Progenitor cell of endocrine pancreas (in vitro differentiated cells): ENCODE measurements at regions not wholly inside any gene's neighbourhood (a gene's known extent, or its start where the extent isn't known, plus 50 kb on each side); places are given as distances from the start of the nearest gene placed in this dataset.
"Not testable (repeated sequence)": the region's sequence is repeated elsewhere in the genome, so short reads cannot be mapped to it uniquely, and the experiment has no call there.

Experiments used
- DNase-seq: peaks from one replicate; pipeline ENCODE4 v3.0.0; 2021; ENCODE audit warnings: low spot score; ENCODE audit not compliant: unreplicated experiment
- H3K27ac Mint-ChIP-seq: 2 replicates; pipeline ENCODE4 v1.8.0; 2021; ENCODE audit warnings: mild to moderate bottlenecking, moderate library complexity, mixed read lengths
- H3K27me3 Mint-ChIP-seq: 2 replicates; pipeline ENCODE4 v1.8.0; 2021; ENCODE audit warnings: mixed read lengths
- H3K36me3 Mint-ChIP-seq: 2 replicates; pipeline ENCODE4 v1.8.0; 2022; ENCODE audit warnings: mixed read lengths; ENCODE audit not compliant: insufficient read depth
- H3K4me1 Mint-ChIP-seq: 2 replicates; pipeline ENCODE4 v1.8.0; 2021; ENCODE audit warnings: low read depth, mixed read lengths
- H3K4me3 Mint-ChIP-seq: 2 replicates; pipeline ENCODE4 v1.8.0; 2021; ENCODE audit warnings: low read depth, mild to moderate bottlenecking, moderate library complexity, mixed read lengths
- H3K9me3 Mint-ChIP-seq: 2 replicates; pipeline ENCODE4 v1.8.0; 2021; ENCODE audit warnings: low read depth, mixed read lengths
- CTCF ChIP-seq: fragments of 200-600 bp; sonication (generic); IDR thresholded peaks from one replicate; pipeline ENCODE4 v1.5.0; 2021; ENCODE audit warnings: antibody characterized with exemption, mild to moderate bottlenecking; ENCODE audit not compliant: unreplicated experiment

GRCh38 chr16:61421111-61421510, 615.1 kb downstream of the CDH8 start:
- Mint-ChIP-seq H3K9me3 (no peaks in the 10 kb centered on the region), H3K4me3 (no peak overlapping the region), H3K36me3 (no peaks in the 10 kb centered on the region), H3K4me1 (peaks cover 3% of the 10 kb centered on the region), H3K27ac (no peak overlapping the region), H3K27me3 (no peaks in the 10 kb centered on the region)
- TF ChIP-seq CTCF = no peak
- DNase-seq = no peak

GRCh38 chr16:61419791-61420190, 616.4 kb downstream of the CDH8 start:
- Mint-ChIP-seq H3K27ac (no peak overlapping the region), H3K27me3 (no peaks in the 10 kb centered on the region), H3K9me3 (no peaks in the 10 kb centered on the region), H3K36me3 (no peaks in the 10 kb centered on the region), H3K4me1 (peaks cover 3% of the 10 kb centered on the region), H3K4me3 (no peak overlapping the region)
- no peak for DNase-seq
- no peak for TF ChIP-seq CTCF

GRCh38 chr16:61418802-61419201, 617.4 kb downstream of the CDH8 start:
- not testable (repeated sequence) for H3K27me3 Mint-ChIP-seq, H3K27ac Mint-ChIP-seq, H3K4me1 Mint-ChIP-seq, DNase-seq, H3K36me3 Mint-ChIP-seq, H3K4me3 Mint-ChIP-seq, H3K9me3 Mint-ChIP-seq

GRCh38 chr16:61415126-61415525, 621.1 kb downstream of the CDH8 start:
- Mint-ChIP-seq H3K9me3 (no peaks in the 10 kb centered on the region), H3K27ac (no peak overlapping the region), H3K27me3 (no peaks in the 10 kb centered on the region), H3K36me3 (no peaks in the 10 kb centered on the region), H3K4me3 (no peak overlapping the region), H3K4me1 (no peaks in the 10 kb centered on the region)
- no peak for TF ChIP-seq CTCF
- DNase-seq = no peak

GRCh38 chr16:61413021-61413420, 623.2 kb downstream of the CDH8 start:
- Mint-ChIP-seq H3K4me1 (no peaks in the 10 kb centered on the region), H3K36me3 (no peaks in the 10 kb centered on the region), H3K27me3 (no peaks in the 10 kb centered on the region), H3K9me3 (no peaks in the 10 kb centered on the region), H3K27ac (no peak overlapping the region), H3K4me3 (no peak overlapping the region)
- no peak for DNase-seq
- no peak for TF ChIP-seq CTCF

- no peak for DNase-seq
- Mint-ChIP-seq H3K36me3 (no peaks in the 10 kb centered on the region), H3K27ac (no peak overlapping the region), H3K4me1 (no peaks in the 10 kb centered on the region), H3K27me3 (no peaks in the 10 kb centered on the region), H3K4me3 (no peak overlapping the region), H3K9me3 (no peaks in the 10 kb centered on the region)
- TF ChIP-seq CTCF = no peak
Observed at GRCh38 chr16:61412562-61412961, 623.7 kb downstream of the CDH8 start.
